K562 (cell line): ENCODE measurements at regions not wholly inside any gene's neighbourhood (a gene's known extent, or its start where the extent isn't known, plus 50 kb on each side); places are given as distances from the start of the nearest gene placed in this dataset.

ENCODE experiments used
- ATAC-seq: fragments of 200-7000 bp; cut with Tn5 transposase; 3 replicates; pipeline ENCODE4 v1.9.1; 2020; ENCODE audit warnings: moderate library complexity
- BruUV-seq: library from RNA; stranded (reverse); fragments of 400-500 nt; replicated peaks from 2 replicates; lab custom pipeline; 2021; lab: Mats Ljungman, UMichigan
- CTCF ChIA-PET: fragments of 300-600 bp; formaldehyde crosslinking; extraction: SDS; loops from one replicate; lab custom pipeline; 2021; ENCODE audit warnings: low intra/inter-chr PET ratio; lab: Yijun Ruan, JAX
- POLR2A ChIA-PET: fragments of 300-600, 350-650 bp; sonication (Branson Sonifier 250); formaldehyde crosslinking; extraction: SDS; loops from one replicate; lab custom pipeline; 2021; ENCODE audit warnings: antibody characterized with exemption, inconsistent platforms; lab: Yijun Ruan, JAX
- DNase-seq, 4 experiments: peaks; one replicate each; pipeline versions ENCODE4 v3.0.0 to v3.0.0-alpha.2; 2011 to 2018; ENCODE audit warnings: low spot score in 3 of 4, mixed read lengths in 3 of 4; ENCODE audit errors: extremely low read depth in 1 of 4
- FAIRE-seq: peaks from 2 replicates; lab custom pipeline; 2011; peaks lifted over from hg19 to GRCh38; lab: Jason Lieb, UNC
- H2AFZ ChIP-seq: 2 replicates; pipeline ENCODE4 v1.6.0; 2011; ENCODE audit warnings: low read depth, low read length, control low read depth, inconsistent platforms
- H3K27ac ChIP-seq: fragments of 200-600 bp; 3 replicates; pipeline ENCODE4 v1.8.0; 2011; ENCODE audit warnings: low read depth, mild to moderate bottlenecking, control low read depth, inconsistent platforms, low read length, moderate library complexity, mixed read lengths; ENCODE audit errors: extremely low read depth
- H3K27me3 ChIP-seq, 2 experiments: fragments of 300-600 bp in 1 of 2; 2 replicates in 1 of 2; 3 replicates in 1 of 2; pipeline versions ENCODE4 v1.6.0 to v1.8.0; 2011; ENCODE audit warnings: inconsistent platforms in 2 of 2, low read length in 2 of 2, mild to moderate bottlenecking in 1 of 2, mixed read lengths in 1 of 2, moderate library complexity in 1 of 2; ENCODE audit not compliant: control insufficient read depth in 2 of 2, insufficient read depth in 2 of 2
- H3K36me3 ChIP-seq: fragments of 300-600 bp; 3 replicates; pipeline ENCODE4 v1.8.0; 2011; ENCODE audit warnings: mild to moderate bottlenecking, low read length, inconsistent platforms; ENCODE audit not compliant: control insufficient read depth, insufficient read depth
- H3K4me1 ChIP-seq, 2 experiments: fragments of 200-600 bp in 1 of 2; replicated peaks in 1 of 2; 2 replicates in 1 of 2; 3 replicates in 1 of 2; pipeline versions ENCODE4 v1.5.1 to v1.8.0; 2011; ENCODE audit warnings: inconsistent platforms in 2 of 2, low read length in 2 of 2, mild to moderate bottlenecking in 1 of 2, mixed read lengths in 1 of 2, moderate library complexity in 1 of 2; ENCODE audit not compliant: control insufficient read depth in 2 of 2, insufficient read depth in 2 of 2
- H3K4me2 ChIP-seq: 2 replicates; pipeline ENCODE4 v1.6.1; 2011; ENCODE audit warnings: low read length, control low read depth, inconsistent platforms, mixed read lengths; ENCODE audit not compliant: insufficient read depth
- H3K4me3 ChIP-seq: fragments of 200-600 bp; sonication (generic), shearing (Covaris generic); 2 replicates; pipeline ENCODE4 v1.5.1; 2016; ENCODE audit warnings: control low read depth, inconsistent platforms
- H3K79me2 ChIP-seq: fragments of 200-600 bp; 3 replicates; pipeline ENCODE4 v1.8.0; 2011; ENCODE audit warnings: low read length, inconsistent platforms; ENCODE audit not compliant: control insufficient read depth, insufficient read depth
- H3K9ac ChIP-seq, 2 experiments: 2 replicates each; pipeline versions ENCODE4 v1.6.0 to v1.6.1; 2011; ENCODE audit warnings: low read depth in 2 of 2, low read length in 2 of 2, control low read depth in 1 of 2, inconsistent platforms in 1 of 2, mild to moderate bottlenecking in 1 of 2, mixed read lengths in 1 of 2; ENCODE audit not compliant: insufficient read depth in 1 of 2
- H3K9me1 ChIP-seq: one replicate; pipeline ENCODE4 v1.6.0; 2011; ENCODE audit warnings: inconsistent platforms, mild to moderate bottlenecking, low read length, moderate library complexity; ENCODE audit not compliant: control insufficient read depth, insufficient read depth
- H3K9me3 ChIP-seq: replicated peaks from 2 replicates; pipeline ENCODE4 v1.5.1; 2011; ENCODE audit warnings: low read depth, low read length, inconsistent platforms; ENCODE audit not compliant: control insufficient read depth, insufficient read depth
- H4K20me1 ChIP-seq: replicated peaks from 2 replicates; pipeline ENCODE4 v1.6.1; 2011; ENCODE audit warnings: low read length, inconsistent platforms, mixed read lengths; ENCODE audit not compliant: control insufficient read depth, insufficient read depth
- CHD1 ChIP-seq: fragments of 200-600 bp; sonication (generic); IDR thresholded peaks from one replicate; pipeline ENCODE4 v1.6.1; 2012; ENCODE audit warnings: mild to moderate bottlenecking, moderate library complexity, low read length, inconsistent platforms
- E2F3 ChIP-seq: fragments of 250-450 bp; sonication (Bioruptor Pico); IDR thresholded peaks from 2 replicates; pipeline ENCODE4 v1.4.0; 2020; ENCODE audit warnings: mild to moderate bottlenecking
- FOSL1 ChIP-seq: fragments of 200-800 bp; sonication (Bioruptor generic); conservative IDR thresholded peaks from 2 replicates; pipeline ENCODE4 v1.6.1; 2016; ENCODE audit warnings: missing genetic modification characterization, missing compliant biosample characterization
- FOXK1 ChIP-seq: sonication (generic); formaldehyde crosslinking; IDR thresholded peaks from 2 replicates; pipeline ENCODE4 v1.8.0; 2022; ENCODE audit warnings: missing genetic modification reagents, mild to moderate bottlenecking, borderline replicate concordance
- GTF2F1 ChIP-seq: IDR thresholded peaks from 2 replicates; pipeline ENCODE4 v1.6.1; 2011; ENCODE audit warnings: low read depth, low read length, improper control_type of control experiment
- IRF2 ChIP-seq: sonication (generic); formaldehyde crosslinking; IDR thresholded peaks from 2 replicates; pipeline ENCODE4 v1.8.1; 2022; ENCODE audit warnings: mild to moderate bottlenecking, missing genetic modification reagents
- JUNB ChIP-seq: fragments of 450-650 bp; formaldehyde crosslinking; conservative IDR thresholded peaks from 2 replicates; pipeline ENCODE4 v1.4.0; 2020; ENCODE audit warnings: mild to moderate bottlenecking
- KDM4B ChIP-seq, 2 experiments: fragments of 450-650 bp in 1 of 2; sonication (generic) in 1 of 2; IDR thresholded peaks; 2 replicates each; pipeline ENCODE4 v1.6.1; 2016 to 2017; ENCODE audit warnings: borderline replicate concordance in 2 of 2, antibody characterized with exemption in 1 of 2, low read depth in 1 of 2, mild to moderate bottlenecking in 1 of 2
- MIER1 ChIP-seq: fragments of 450-650 bp; IDR thresholded peaks from 2 replicates; pipeline ENCODE4 v1.6.1; 2016; ENCODE audit warnings: antibody characterized with exemption, mild to moderate bottlenecking, low read depth
- NELFE ChIP-seq: IDR thresholded peaks from 2 replicates; pipeline ENCODE4 v1.6.1; 2011; ENCODE audit warnings: mild to moderate bottlenecking; ENCODE audit not compliant: insufficient read depth, insufficient read length
- PCBP1 ChIP-seq: fragments of 200-400 bp; formaldehyde crosslinking; IDR thresholded peaks from 2 replicates; pipeline ENCODE4 v1.6.1; 2018; ENCODE audit warnings: mild to moderate bottlenecking, low read depth, low read length; ENCODE audit not compliant: poor library complexity, severe bottlenecking
- POLR2AphosphoS2 ChIP-seq: IDR thresholded peaks from 2 replicates; pipeline ENCODE4 v1.6.1; 2012; ENCODE audit warnings: low read length, improper control_type of control experiment
- SRSF3 ChIP-seq: fragments of 200-400 bp; formaldehyde crosslinking; IDR thresholded peaks from 2 replicates; pipeline ENCODE4 v1.6.1; 2016; ENCODE audit warnings: mild to moderate bottlenecking, low read length, moderate library complexity; ENCODE audit not compliant: insufficient read depth
- ZNF197 ChIP-seq: fragments of 200-800 bp; sonication (Bioruptor generic); IDR thresholded peaks from 2 replicates; pipeline ENCODE4 v1.6.1; 2016; ENCODE audit warnings: low read depth, missing genetic modification characterization, missing compliant biosample characterization
- ZNF583 ChIP-seq: fragments of 250-450 bp; sonication (Bioruptor Pico); IDR thresholded peaks from 2 replicates; pipeline ENCODE4 v1.4.0; 2020
- WGBS: fragments of 100-300 bp; shearing (Covaris generic); methylation state at CpG from one replicate; pipeline ENCODE4 v1.1.6; 2016; ENCODE audit warnings: low coverage, mixed read lengths; ENCODE audit not compliant: insufficient coverage; ENCODE audit errors: missing lambda C conversion rate; 5-methylcytosine and 5-hydroxymethylcytosine counted together
- in situ Hi-C: fragments of 300-500 bp; cut with MboI; formaldehyde crosslinking; loops from 4 replicates; pipeline ENCODE4 v1.15.0; 2018; ENCODE audit warnings: inconsistent platforms, mixed read lengths
- intact Hi-C: fragments of 100-400 bp; cut with micrococcal nuclease; formaldehyde crosslinking; loops from 2 replicates; pipeline ENCODE4 v1.14.2; 2022
- TF ChIP-seq, protein P1 (sequence below): IDR thresholded peaks from 2 replicates; pipeline ENCODE4 v1.6.1; 2011; ENCODE audit not compliant: insufficient read length; ENCODE audit errors: extremely low read depth
- TF ChIP-seq, protein P2 (sequence below): fragments of 250-450 bp; sonication (Bioruptor Pico); IDR thresholded peaks from 2 replicates; pipeline ENCODE4 v1.5.0; 2022; ENCODE audit warnings: mild to moderate bottlenecking

DNA sequence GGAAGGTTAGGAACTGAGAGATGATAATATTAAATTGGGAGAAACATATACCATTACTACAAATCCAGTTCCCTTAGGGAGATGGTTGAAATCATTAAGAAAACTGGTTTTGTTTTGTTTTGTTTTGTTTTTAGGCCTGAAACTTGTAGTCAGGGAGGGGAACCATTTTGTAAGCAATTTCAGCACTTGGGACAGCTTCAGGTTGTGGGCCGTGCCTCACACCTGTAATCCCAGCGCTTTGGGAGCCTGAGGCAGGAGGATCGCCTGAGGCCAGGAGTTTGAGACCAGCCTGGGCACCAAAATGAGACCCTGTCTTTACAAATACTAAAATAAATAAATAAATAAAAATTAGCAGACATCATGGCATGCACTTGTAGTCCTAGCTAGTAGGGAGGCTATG, 694.3 kb upstream of the NR5A2 start:
- TF ChIP-seq PCBP1 (no peak), ZNF583 (CRISPR knock-in tag) (no peak), E2F3 (CRISPR knock-in tag) (no peak), NELFE (no peak), IRF2 (CRISPR knock-in tag) (no peak), KDM4B (IDR thresholded peaks at IDR 0.05; ENCODE audit: borderline replicate concordance in 2 of 2, low read depth in 1 of 2) (no peak), SRSF3 (no peak), MIER1 (no peak), POLR2AphosphoS2 (no peak), FOXK1 (CRISPR knock-in tag) (no peak), JUNB (CRISPR knock-in tag) (no peak), GTF2F1 (no peak), ZNF197 (CRISPR knock-in tag) (no peak), CHD1 (no peak), FOSL1 (tag) (no peak)
- TF ChIP-seq, protein P1, sequence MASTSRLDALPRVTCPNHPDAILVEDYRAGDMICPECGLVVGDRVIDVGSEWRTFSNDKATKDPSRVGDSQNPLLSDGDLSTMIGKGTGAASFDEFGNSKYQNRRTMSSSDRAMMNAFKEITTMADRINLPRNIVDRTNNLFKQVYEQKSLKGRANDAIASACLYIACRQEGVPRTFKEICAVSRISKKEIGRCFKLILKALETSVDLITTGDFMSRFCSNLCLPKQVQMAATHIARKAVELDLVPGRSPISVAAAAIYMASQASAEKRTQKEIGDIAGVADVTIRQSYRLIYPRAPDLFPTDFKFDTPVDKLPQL = no peak
- TF ChIP-seq, protein P2, sequence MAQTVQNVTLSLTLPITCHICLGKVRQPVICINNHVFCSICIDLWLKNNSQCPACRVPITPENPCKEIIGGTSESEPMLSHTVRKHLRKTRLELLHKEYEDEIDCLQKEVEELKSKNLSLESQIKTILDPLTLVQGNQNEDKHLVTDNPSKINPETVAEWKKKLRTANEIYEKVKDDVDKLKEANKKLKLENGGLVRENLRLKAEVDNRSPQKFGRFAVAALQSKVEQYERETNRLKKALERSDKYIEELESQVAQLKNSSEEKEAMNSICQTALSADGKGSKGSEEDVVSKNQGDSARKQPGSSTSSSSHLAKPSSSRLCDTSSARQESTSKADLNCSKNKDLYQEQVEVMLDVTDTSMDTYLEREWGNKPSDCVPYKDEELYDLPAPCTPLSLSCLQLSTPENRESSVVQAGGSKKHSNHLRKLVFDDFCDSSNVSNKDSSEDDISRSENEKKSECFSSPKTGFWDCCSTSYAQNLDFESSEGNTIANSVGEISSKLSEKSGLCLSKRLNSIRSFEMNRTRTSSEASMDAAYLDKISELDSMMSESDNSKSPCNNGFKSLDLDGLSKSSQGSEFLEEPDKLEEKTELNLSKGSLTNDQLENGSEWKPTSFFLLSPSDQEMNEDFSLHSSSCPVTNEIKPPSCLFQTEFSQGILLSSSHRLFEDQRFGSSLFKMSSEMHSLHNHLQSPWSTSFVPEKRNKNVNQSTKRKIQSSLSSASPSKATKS (CRISPR knock-in tag) = no peak
- Histone ChIP-seq H3K36me3 (no peaks in the 10 kb centered on the region), H3K27me3 (no peaks in the 10 kb centered on the region), H4K20me1 (no peaks in the 10 kb centered on the region), H3K4me3 (no peak overlapping the region), H3K9me1 (no peaks in the 10 kb centered on the region), H3K4me2 (no peak overlapping the region), H3K9me3 (no peaks in the 10 kb centered on the region), H3K4me1 (no peaks in the 10 kb centered on the region), H3K79me2 (no peaks in the 10 kb centered on the region), H3K27ac (no peak overlapping the region), H3K9ac (no peak overlapping the region), H2AFZ (no peak overlapping the region)
- DNase-seq (no peak), ATAC-seq (no peak), FAIRE-seq (no peak)
- intact Hi-C loops (no loop called here), in situ Hi-C loops (no loop called here)
- CTCF ChIA-PET = no interaction called here
- no TSS peak for BruUV-seq
- POLR2A ChIA-PET = no interaction called here
- 0% methylated on average over 3 of the region's 3 CpGs for WGBS
